Body of pancreas (tissue), 4 donors: ENCODE measurements at regions not wholly inside any gene's neighbourhood (a gene's known extent, or its start where the extent isn't known, plus 50 kb on each side); places are given as distances from the start of the nearest gene placed in this dataset.

Source experiments
- ATAC-seq: fragments of 150-250 bp; one replicate; pipeline ENCODE4 v1.9.1; 2016
- DNase-seq, 4 donors: peaks; one replicate each; pipeline ENCODE4 v3.0.0-alpha.2; 2019
- H3K27ac ChIP-seq, 4 donors: fragments of 200-600 bp; sonication (generic); 1 replicate in 3 of 4; 2 replicates in 1 of 4; pipeline versions ENCODE4 v1.5.1 to v1.6.1; 2016 to 2019; ENCODE audit warnings: mild to moderate bottlenecking in 1 of 4, mixed read lengths in 1 of 4, moderate library complexity in 1 of 4
- H3K27me3 ChIP-seq, 2 donors: fragments of 200-600 bp; sonication (generic); one replicate each; pipeline ENCODE4 v1.6.0; 2016; ENCODE audit warnings: mild to moderate bottlenecking in 1 of 2
- H3K36me3 ChIP-seq, 2 donors: fragments of 200-600 bp; sonication (generic); replicated peaks in 1 of 2; 2 replicates each; pipeline ENCODE4 v1.5.1; 2016; ENCODE audit warnings: low read depth in 2 of 2; ENCODE audit not compliant: insufficient read depth in 1 of 2
- H3K4me1 ChIP-seq: fragments of 200-600 bp; sonication (generic); one replicate; pipeline ENCODE4 v1.6.0; 2016
- H3K4me3 ChIP-seq, 2 donors: fragments of 200-600 bp; sonication (generic); 1 replicate in 1 of 2; 2 replicates in 1 of 2; pipeline ENCODE4 v1.5.1; 2016 to 2019
- H3K9me3 ChIP-seq, 3 donors: fragments of 200-600 bp; sonication (generic); 1 replicate in 2 of 3; 2 replicates in 1 of 3; pipeline ENCODE4 v1.5.1; 2016
- CTCF ChIP-seq, 7 experiments: fragments of 450-650 bp in 4 of 7; fragments of 200-600 bp in 3 of 7; sonication (generic) in 3 of 7; IDR thresholded peaks; one replicate each; pipeline ENCODE4 v1.5.1; 2016 to 2019; ENCODE audit warnings: antibody characterized with exemption in 7 of 7
- POLR2A ChIP-seq, 3 donors: fragments of 450-650 bp; IDR thresholded peaks; one replicate each; pipeline ENCODE4 v1.6.1; 2016; ENCODE audit warnings: antibody characterized with exemption in 3 of 3, mild to moderate bottlenecking in 2 of 3
- WGBS, 2 donors: methylation state at CpG; one replicate each; pipeline ENCODE4 v1.1.5; 2017; 5-methylcytosine and 5-hydroxymethylcytosine counted together
- intact Hi-C: fragments of 100-400 bp; cut with DNase I; formaldehyde crosslinking; loops from one replicate; pipeline ENCODE4 v1.15.1; 2023

GRCh38 chr9:99743006-99743405 is 78.7 kb upstream of the NR4A3 start:
- DNase-seq (no peak), ATAC-seq (no peak)
- TF ChIP-seq POLR2A (IDR thresholded peaks at IDR 0.05): no peak
- TF ChIP-seq CTCF (IDR thresholded peaks at IDR 0.05): no peak
- WGBS, 2 donors: 69 to 73% methylated on average over 2 of the region's 2 CpGs
- no peaks in the 10 kb centered on the region for H3K9me3 ChIP-seq
- no peak overlapping the region for H3K4me3 ChIP-seq
- H3K27me3 ChIP-seq: no peaks in the 10 kb centered on the region
- no peak overlapping the region for H3K27ac ChIP-seq
- no peaks in the 10 kb centered on the region for H3K4me1 ChIP-seq
- no peaks in the 10 kb centered on the region for H3K36me3 ChIP-seq
- intact Hi-C loops: no loop called here

- H3K9me3 ChIP-seq: no peaks in the 10 kb centered on the region
- no peak for TF ChIP-seq CTCF (IDR thresholded peaks at IDR 0.05)
- H3K4me1 ChIP-seq: no peaks in the 10 kb centered on the region
- intact Hi-C loops: no loop called here
- no peak overlapping the region for H3K4me3 ChIP-seq
- H3K27me3 ChIP-seq: no peaks in the 10 kb centered on the region
- ATAC-seq: no peak
- no peak overlapping the region for H3K27ac ChIP-seq
- WGBS, 2 donors: 74 to 80% methylated on average over 3 of the region's 3 CpGs
- no peaks in the 10 kb centered on the region for H3K36me3 ChIP-seq
- DNase-seq: no peak
Measured at GRCh38 chr9:99743455-99743854, 78.2 kb upstream of the NR4A3 start.

DNA sequence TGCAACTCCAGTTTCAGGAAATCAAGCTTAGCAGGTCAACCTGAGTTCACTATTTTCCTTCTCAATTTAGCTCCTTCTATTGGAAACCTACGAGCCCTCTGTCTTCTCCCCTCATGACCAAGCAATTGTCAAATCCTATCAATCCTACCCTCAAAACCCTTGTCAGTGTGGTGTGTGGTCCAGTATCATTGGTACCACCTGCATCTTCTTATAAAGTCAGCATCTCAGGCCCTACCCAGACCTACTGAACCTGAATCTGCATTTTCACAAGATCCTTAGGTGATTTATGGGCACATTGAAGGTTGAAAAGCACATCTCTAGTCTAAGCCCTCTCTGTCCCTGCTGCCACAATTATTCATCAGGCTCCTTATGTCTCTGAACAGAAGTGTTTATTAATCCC is 77.6 kb upstream of the NR4A3 start:
- WGBS, 2 donors: 85 to 91% methylated on average over 1 of the region's 1 CpG

GRCh38 chr9:99745085-99745484 is 76.6 kb upstream of the NR4A3 start:
- ATAC-seq (no peak), DNase-seq (no peak)
- H3K27me3 ChIP-seq: no peaks in the 10 kb centered on the region
- TF ChIP-seq CTCF (IDR thresholded peaks at IDR 0.05): no peak
- no peak for TF ChIP-seq POLR2A (IDR thresholded peaks at IDR 0.05)
- intact Hi-C loops: no loop called here
- H3K27ac ChIP-seq: no peak overlapping the region
- no peaks in the 10 kb centered on the region for H3K36me3 ChIP-seq
- H3K9me3 ChIP-seq: no peaks in the 10 kb centered on the region
- WGBS, 2 donors: 93 to 95% methylated on average over 4 of the region's 4 CpGs
- no peaks in the 10 kb centered on the region for H3K4me1 ChIP-seq
- H3K4me3 ChIP-seq: no peak overlapping the region

More for the DNA sequence above, 77.6 kb upstream of the NR4A3 start:
- ATAC-seq (no peak), DNase-seq (no peak)
- Histone ChIP-seq H3K9me3 (no peaks in the 10 kb centered on the region), H3K4me3 (no peak overlapping the region), H3K36me3 (no peaks in the 10 kb centered on the region), H3K27ac (no peak overlapping the region), H3K27me3 (no peaks in the 10 kb centered on the region), H3K4me1 (no peaks in the 10 kb centered on the region)
- TF ChIP-seq POLR2A (IDR thresholded peaks at IDR 0.05) (no peak), CTCF (IDR thresholded peaks at IDR 0.05) (no peak)
- intact Hi-C loops: no loop called here

GRCh38 chr9:99746406-99746805 is 75.3 kb upstream of the NR4A3 start:
- Histone ChIP-seq H3K36me3 (no peaks in the 10 kb centered on the region), H3K27me3 (no peaks in the 10 kb centered on the region), H3K4me3 (no peak overlapping the region), H3K4me1 (no peaks in the 10 kb centered on the region), H3K27ac (no peak overlapping the region), H3K9me3 (no peaks in the 10 kb centered on the region)
- no peak for DNase-seq
- intact Hi-C loops: no loop called here
- WGBS, 2 donors: 86 to 96% methylated on average over 1 of the region's 1 CpG
- TF ChIP-seq POLR2A (IDR thresholded peaks at IDR 0.05): no peak
- TF ChIP-seq CTCF (IDR thresholded peaks at IDR 0.05): no peak
- no peak for ATAC-seq
